Lung (tissue), 11 donors: ENCODE measurements at regions not wholly inside any gene's neighbourhood (a gene's known extent, or its start where the extent isn't known, plus 50 kb on each side); places are given as distances from the start of the nearest gene placed in this dataset.

ENCODE experiments used
- ATAC-seq: fragments of 200-7000 bp; cut with Tn5 transposase; one replicate; pipeline ENCODE4 v1.9.1; 2020; ENCODE audit warnings: moderate number of reproducible peaks; ENCODE audit not compliant: insufficient read depth, low FRiP score
- DNase-seq, 3 donors: peaks; one replicate each; pipeline ENCODE4 v3.0.0-alpha.2; 2013 to 2017
- H3K27ac ChIP-seq, 2 donors: one replicate each; pipeline ENCODE4 v1.5.1; 2013; ENCODE audit warnings: mild to moderate bottlenecking in 2 of 2, moderate library complexity in 2 of 2, control low read depth in 1 of 2, inconsistent platforms in 1 of 2, low read depth in 1 of 2, low read length in 1 of 2
- H3K27me3 ChIP-seq, 3 donors: one replicate each; pipeline ENCODE4 v1.5.1; 2013; ENCODE audit warnings: low read length in 2 of 3; ENCODE audit not compliant: control insufficient read depth in 3 of 3, insufficient read depth in 3 of 3
- H3K36me3 ChIP-seq, 4 donors: one replicate each; pipeline ENCODE4 v1.5.1; 2013; ENCODE audit warnings: low read length in 4 of 4, mild to moderate bottlenecking in 1 of 4, moderate library complexity in 1 of 4; ENCODE audit not compliant: control insufficient read depth in 4 of 4, insufficient read depth in 4 of 4
- H3K4me1 ChIP-seq, 5 donors: one replicate each; pipeline ENCODE4 v1.5.1; 2013; ENCODE audit warnings: low read length in 5 of 5, mild to moderate bottlenecking in 2 of 5, moderate library complexity in 1 of 5; ENCODE audit not compliant: control insufficient read depth in 5 of 5, insufficient read depth in 5 of 5
- H3K4me3 ChIP-seq: one replicate; pipeline ENCODE4 v1.5.1; 2013; ENCODE audit warnings: mild to moderate bottlenecking, control low read depth, moderate library complexity
- H3K9ac ChIP-seq, 2 donors: one replicate each; pipeline ENCODE4 v1.5.1; 2013; ENCODE audit warnings: low read length in 2 of 2, control low read depth in 1 of 2; ENCODE audit not compliant: insufficient read depth in 1 of 2
- H3K9me3 ChIP-seq, 4 donors: one replicate each; pipeline ENCODE4 v1.5.1; 2013; ENCODE audit warnings: low read length in 3 of 4, mild to moderate bottlenecking in 1 of 4, moderate library complexity in 1 of 4; ENCODE audit not compliant: control insufficient read depth in 4 of 4, insufficient read depth in 3 of 4
- WGBS, 2 donors: extraction: QIAGEN DNeasy Blood & Tissue Kit; methylation state at CpG; one replicate each; pipeline ENCODE4 v1.1.7; 2013; 5-methylcytosine and 5-hydroxymethylcytosine counted together
- TF ChIP-seq, protein P1 (sequence below): IDR thresholded peaks from 2 replicates; pipeline ENCODE4 v1.5.1; 2012; ENCODE audit warnings: mild to moderate bottlenecking; ENCODE audit errors: control extremely low read depth, extremely low read depth
- donor health status: control.
- donor health status: control.
- donor health status: Bipolar disorder and iron deficiency.
- donor health status: healthy.
- donor health status: DM: yes; HTN: yes; CAD: no.

DNA sequence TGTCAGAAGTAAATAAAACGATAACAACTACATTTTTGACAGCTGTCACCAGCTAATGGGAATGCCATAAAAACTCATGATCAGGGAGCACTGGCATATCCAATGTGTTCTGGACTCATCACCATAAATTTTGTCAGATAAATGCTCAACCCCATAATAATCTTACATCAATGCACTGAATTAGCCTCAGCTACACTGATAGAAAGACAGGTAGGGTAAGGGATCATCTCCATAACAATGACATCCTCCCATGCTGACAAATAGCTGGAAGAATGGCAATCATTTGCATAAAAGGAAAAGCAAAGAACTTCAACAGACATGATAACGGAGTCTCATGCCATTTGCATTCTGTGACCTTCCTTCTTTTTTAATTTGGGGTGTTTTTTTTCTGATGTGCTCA is 352.8 kb upstream of the PFKP start:
- Histone ChIP-seq H3K9me3 (peaks cover 0 to 5% (median 0%) of the 10 kb centered on the region in 4 donors), H3K4me3 (no peak overlapping the region), H3K36me3 (no peaks in the 10 kb centered on the region), H3K9ac (no peak overlapping the region), H3K27me3 (peaks cover 0 to 4% (median 0%) of the 10 kb centered on the region in 3 donors), H3K27ac (no peak overlapping the region), H3K4me1 (no peaks in the 10 kb centered on the region)
- DNase-seq (no peak), ATAC-seq (no peak)
- TF ChIP-seq, protein P1, sequence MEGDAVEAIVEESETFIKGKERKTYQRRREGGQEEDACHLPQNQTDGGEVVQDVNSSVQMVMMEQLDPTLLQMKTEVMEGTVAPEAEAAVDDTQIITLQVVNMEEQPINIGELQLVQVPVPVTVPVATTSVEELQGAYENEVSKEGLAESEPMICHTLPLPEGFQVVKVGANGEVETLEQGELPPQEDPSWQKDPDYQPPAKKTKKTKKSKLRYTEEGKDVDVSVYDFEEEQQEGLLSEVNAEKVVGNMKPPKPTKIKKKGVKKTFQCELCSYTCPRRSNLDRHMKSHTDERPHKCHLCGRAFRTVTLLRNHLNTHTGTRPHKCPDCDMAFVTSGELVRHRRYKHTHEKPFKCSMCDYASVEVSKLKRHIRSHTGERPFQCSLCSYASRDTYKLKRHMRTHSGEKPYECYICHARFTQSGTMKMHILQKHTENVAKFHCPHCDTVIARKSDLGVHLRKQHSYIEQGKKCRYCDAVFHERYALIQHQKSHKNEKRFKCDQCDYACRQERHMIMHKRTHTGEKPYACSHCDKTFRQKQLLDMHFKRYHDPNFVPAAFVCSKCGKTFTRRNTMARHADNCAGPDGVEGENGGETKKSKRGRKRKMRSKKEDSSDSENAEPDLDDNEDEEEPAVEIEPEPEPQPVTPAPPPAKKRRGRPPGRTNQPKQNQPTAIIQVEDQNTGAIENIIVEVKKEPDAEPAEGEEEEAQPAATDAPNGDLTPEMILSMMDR: no peak
- 70 to 74% methylated on average over 2 of the region's 2 CpGs for WGBS, 2 donors

DNA sequence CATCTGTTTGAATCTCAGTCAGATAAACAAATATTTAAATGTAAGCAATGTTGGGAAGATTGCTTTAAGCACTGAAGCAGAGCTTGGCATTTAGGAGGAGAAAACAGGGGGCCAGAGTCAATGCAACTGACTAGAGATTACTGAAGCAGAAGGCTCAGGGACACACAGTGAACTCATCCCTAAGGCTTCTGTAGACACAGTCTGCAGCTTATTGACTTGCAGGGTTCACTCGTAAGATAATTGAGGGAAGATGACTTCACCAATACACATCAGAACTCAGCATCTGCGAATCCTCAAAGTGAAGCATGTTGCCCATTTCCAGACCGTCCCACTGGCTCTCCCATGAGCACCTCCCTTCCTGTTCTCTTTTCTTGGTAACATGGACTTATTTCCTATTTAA is 363.4 kb upstream of the PFKP start:
- peaks cover 0 to under 1% (median 0%) of the 10 kb centered on the region in 4 donors for H3K9me3 ChIP-seq
- H3K36me3 ChIP-seq: no peaks in the 10 kb centered on the region

DNA sequence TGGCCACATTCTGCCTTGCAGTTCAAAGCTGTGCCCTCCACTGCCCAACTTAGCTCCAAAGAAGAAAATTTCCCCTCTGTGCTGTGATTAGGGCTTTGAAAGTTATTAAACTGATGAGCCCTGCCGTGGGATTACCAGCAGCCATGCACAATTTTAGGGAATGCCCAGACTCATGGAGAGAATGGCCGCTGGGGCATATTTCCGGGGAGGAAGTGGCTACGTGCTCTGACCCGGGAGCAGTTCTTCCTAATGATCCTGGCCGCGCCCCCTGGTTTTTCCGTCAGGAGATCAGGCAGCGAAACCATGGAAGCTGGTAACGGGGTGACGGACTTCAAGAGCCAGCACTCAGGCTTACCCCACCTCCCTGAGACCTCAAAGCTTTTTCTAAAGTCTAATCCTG is 365.5 kb upstream of the PFKP start:
- Histone ChIP-seq H3K4me3 (no peak overlapping the region), H3K36me3 (no peaks in the 10 kb centered on the region), H3K4me1 (no peaks in the 10 kb centered on the region), H3K9ac (no peak overlapping the region), H3K9me3 (no peaks in the 10 kb centered on the region), H3K27me3 (peaks cover 0 to 12% (median 0%) of the 10 kb centered on the region in 3 donors), H3K27ac (no peak overlapping the region)
- WGBS, 2 donors: 87 to 88% methylated on average over 11 of the region's 11 CpGs
- TF ChIP-seq, protein P1: no peak
- no peak for ATAC-seq
- DNase-seq: no peak

More for the DNA sequence above, 363.4 kb upstream of the PFKP start:
- H3K4me3 ChIP-seq: no peak overlapping the region
- no peak overlapping the region for H3K9ac ChIP-seq
- 79 to 82% methylated on average over 3 of the region's 3 CpGs for WGBS, 2 donors
- peaks cover 0 to 10% (median 0%) of the 10 kb centered on the region in 3 donors for H3K27me3 ChIP-seq
- TF ChIP-seq, protein P1: no peak
- H3K4me1 ChIP-seq: no peaks in the 10 kb centered on the region
- peak in 1 of 3 donors; percentile 6 for DNase-seq
- H3K27ac ChIP-seq: no peak overlapping the region
- no peak for ATAC-seq

DNA sequence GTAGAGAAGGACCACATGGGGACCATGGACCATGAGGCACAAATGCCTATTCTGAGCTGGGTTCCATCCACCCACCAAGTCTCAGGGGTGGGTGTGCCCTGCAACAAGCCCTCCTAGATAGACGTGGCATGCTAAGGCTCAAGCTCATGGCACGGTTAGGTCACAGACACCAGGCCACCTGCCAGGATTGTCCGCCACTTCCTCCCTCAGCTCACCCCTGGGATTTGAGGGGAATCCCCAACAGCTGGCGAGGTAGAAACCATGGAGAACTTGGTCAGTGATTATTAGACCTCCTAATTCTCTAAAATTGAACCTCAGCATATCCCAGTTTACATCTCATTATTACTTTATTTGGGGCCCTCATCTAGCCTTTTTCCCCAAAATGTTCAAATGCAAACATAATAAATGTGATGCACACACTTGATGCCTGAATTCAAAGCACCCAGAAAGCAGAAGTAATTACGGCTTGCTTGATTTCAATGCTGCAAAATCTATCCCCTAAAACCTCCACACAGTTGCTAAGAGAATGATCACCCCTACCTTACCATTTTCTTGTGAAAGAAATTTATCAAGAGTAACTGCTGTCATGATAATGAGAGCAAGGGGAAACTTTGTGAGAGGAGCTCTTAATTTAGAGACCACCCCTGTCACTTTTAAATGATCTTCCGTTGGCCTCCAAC is 366.6 kb upstream of the PFKP start:
- Histone ChIP-seq H3K4me1 (no peaks in the 10 kb centered on the region), H3K27me3 (peaks cover 0 to 13% (median 0%) of the 10 kb centered on the region in 3 donors), H3K9me3 (no peaks in the 10 kb centered on the region), H3K36me3 (no peaks in the 10 kb centered on the region), H3K27ac (no peak overlapping the region), H3K4me3 (no peak overlapping the region), H3K9ac (no peak overlapping the region)
- WGBS, 2 donors: 78 to 80% methylated on average over 6 of the region's 6 CpGs
- no peak for DNase-seq
- no peak for ATAC-seq
- TF ChIP-seq, protein P1: no peak
